SK-N-SH (cell line): ENCODE measurements at regions not wholly inside any gene's neighbourhood (a gene's known extent, or its start where the extent isn't known, plus 50 kb on each side); places are given as distances from the start of the nearest gene placed in this dataset.

Experiments
- CTCF ChIA-PET: fragments of 300-600, 350-600 bp; formaldehyde crosslinking; extraction: SDS; loops from one replicate; lab custom pipeline; 2021; lab: Yijun Ruan, JAX
- POLR2A ChIA-PET: fragments of 350-600 bp; sonication (Branson Sonifier 250); formaldehyde crosslinking; extraction: SDS; loops from one replicate; lab custom pipeline; 2020; ENCODE audit warnings: antibody characterized with exemption, inconsistent platforms; lab: Yijun Ruan, JAX
- DNase-seq: peaks from one replicate; pipeline ENCODE4 v3.0.0; 2012
- H2AFZ ChIP-seq: fragments of 200-600 bp; sonication (generic); 2 replicates; pipeline ENCODE4 v1.8.1; 2016; ENCODE audit warnings: antibody characterized with exemption, mild to moderate bottlenecking, low read depth
- H3F3A ChIP-seq: fragments of 200-600 bp; sonication (generic); replicated peaks from 2 replicates; pipeline ENCODE3; 2016; ENCODE audit warnings: antibody characterized with exemption, mild to moderate bottlenecking; ENCODE audit not compliant: insufficient read depth
- H3K27ac ChIP-seq, 2 experiments: fragments of 200-500 bp in 1 of 2; fragments of 200-600 bp in 1 of 2; sonication (Bioruptor generic) in 1 of 2; sonication (generic), shearing (Covaris generic) in 1 of 2; 2 replicates each; pipeline versions ENCODE4 v1.5.1 to v1.6.1; 2014 to 2016; ENCODE audit warnings: low read depth in 2 of 2, inconsistent platforms in 1 of 2, low read length in 1 of 2, mild to moderate bottlenecking in 1 of 2, mixed read lengths in 1 of 2
- H3K27me3 ChIP-seq: fragments of 200-600 bp; sonication (generic), shearing (Covaris generic); 2 replicates; pipeline ENCODE4 v1.6.1; 2016; ENCODE audit warnings: mixed run types; ENCODE audit not compliant: insufficient read depth
- H3K36me3 ChIP-seq, 2 experiments: fragments of 200-500 bp in 1 of 2; fragments of 200-600 bp in 1 of 2; sonication (Bioruptor generic) in 1 of 2; sonication (generic) in 1 of 2; replicated peaks in 1 of 2; 2 replicates each; pipeline versions ENCODE3 to v1.5.1; 2014 to 2016; ENCODE audit warnings: low read length in 1 of 2, mild to moderate bottlenecking in 1 of 2; ENCODE audit not compliant: insufficient read depth in 2 of 2, control insufficient read depth in 1 of 2
- H3K4me1 ChIP-seq, 2 experiments: fragments of 200-500 bp in 1 of 2; fragments of 200-600 bp in 1 of 2; sonication (Bioruptor generic) in 1 of 2; sonication (generic), shearing (Covaris generic) in 1 of 2; 2 replicates each; pipeline versions ENCODE4 v1.5.1 to v1.6.1; 2014 to 2016; ENCODE audit warnings: low read depth in 1 of 2, low read length in 1 of 2, mixed run types in 1 of 2; ENCODE audit not compliant: insufficient read depth in 2 of 2, control insufficient read depth in 1 of 2
- H3K4me2 ChIP-seq: fragments of 200-600 bp; sonication (generic), shearing (Covaris generic); 2 replicates; pipeline ENCODE4 v1.6.1; 2017; ENCODE audit warnings: mixed run types
- H3K4me3 ChIP-seq, 2 experiments: fragments of 200-500 bp in 1 of 2; fragments of 200-600 bp in 1 of 2; sonication (Bioruptor generic) in 1 of 2; sonication (generic), shearing (Covaris generic) in 1 of 2; 2 replicates each; pipeline versions ENCODE4 v1.5.1 to v1.8.1; 2014 to 2016; ENCODE audit warnings: low read depth in 2 of 2, inconsistent platforms in 1 of 2, low read length in 1 of 2, mild to moderate bottlenecking in 1 of 2, mixed read lengths in 1 of 2, moderate library complexity in 1 of 2
- H3K79me2 ChIP-seq: fragments of 200-600 bp; sonication (generic); 2 replicates; pipeline ENCODE4 v1.8.1; 2017; ENCODE audit warnings: mild to moderate bottlenecking; ENCODE audit not compliant: insufficient read depth
- H3K9ac ChIP-seq: fragments of 200-600 bp; sonication (generic); 2 replicates; pipeline ENCODE4 v1.6.1; 2017; ENCODE audit warnings: mixed run types
- H3K9me2 ChIP-seq: fragments of 200-600 bp; sonication (generic); 2 replicates; pipeline ENCODE4 v1.6.1; 2017; ENCODE audit warnings: mixed run types
- H3K9me3 ChIP-seq: fragments of 200-600 bp; sonication (generic); 2 replicates; pipeline ENCODE4 v1.6.1; 2017; ENCODE audit warnings: mixed run types, mild to moderate bottlenecking, moderate library complexity
- H4K20me1 ChIP-seq: fragments of 200-600 bp; sonication (generic); 2 replicates; pipeline ENCODE4 v1.6.1; 2017; ENCODE audit warnings: mild to moderate bottlenecking, mixed run types; ENCODE audit not compliant: insufficient read depth
- CHD2 ChIP-seq: fragments of 150-350 bp; IDR thresholded peaks from 2 replicates; pipeline ENCODE4 v1.6.1; 2018; ENCODE audit warnings: low read length; ENCODE audit not compliant: partially characterized antibody
- EZH2phosphoT487 ChIP-seq: fragments of 200-600 bp; sonication (generic); IDR thresholded peaks from 2 replicates; pipeline ENCODE4 v1.6.1; 2017; ENCODE audit warnings: low read depth, mixed run types, mild to moderate bottlenecking, antibody characterized with exemption, moderate library complexity, borderline replicate concordance
- FOSL2 ChIP-seq: IDR thresholded peaks from 2 replicates; pipeline ENCODE4 v1.4.0; 2012; ENCODE audit warnings: low read depth, mild to moderate bottlenecking, moderate library complexity, borderline replicate concordance
- GATA2 ChIP-seq: sonication (generic); formaldehyde crosslinking; IDR thresholded peaks from 2 replicates; pipeline ENCODE4 v1.5.0; 2020; ENCODE audit warnings: mild to moderate bottlenecking, missing genetic modification reagents
- IRF3 ChIP-seq: fragments of 150-350 bp; IDR thresholded peaks from 2 replicates; pipeline ENCODE4 v1.6.1; 2016; ENCODE audit warnings: mild to moderate bottlenecking, low read depth, low read length
- PBX3 ChIP-seq: IDR thresholded peaks from 2 replicates; pipeline ENCODE4; 2012
- RCOR1 ChIP-seq: fragments of 150-350 bp; IDR thresholded peaks from 2 replicates; pipeline ENCODE4 v1.6.1; 2017; ENCODE audit warnings: antibody characterized with exemption, low read length
- YY1 ChIP-seq: IDR thresholded peaks from 2 replicates; pipeline ENCODE4 v1.4.0; 2012; ENCODE audit warnings: low read depth, mild to moderate bottlenecking
- WGBS: methylation state at CpG from one replicate; pipeline ENCODE4 v1.1.6; 2017; ENCODE audit warnings: low lambda C conversion rate; 5-methylcytosine and 5-hydroxymethylcytosine counted together

GRCh38 chr5:98193921-98194760, 579.3 kb upstream of the RGMB start:
- Histone ChIP-seq H3K9ac (no peak overlapping the region), H3K79me2 (no peaks in the 10 kb centered on the region), H3K9me2 (no peaks in the 10 kb centered on the region), H3K4me2 (no peak overlapping the region), H3K27ac (no peak overlapping the region), H3F3A (no peaks in the 10 kb centered on the region), H3K4me3 (no peak overlapping the region), H3K9me3 (no peaks in the 10 kb centered on the region), H2AFZ (no peak overlapping the region), H4K20me1 (no peaks in the 10 kb centered on the region), H3K27me3 (no peaks in the 10 kb centered on the region), H3K36me3 (no peaks in the 10 kb centered on the region), H3K4me1 (no peaks in the 10 kb centered on the region)
- TF ChIP-seq RCOR1 (no peak), GATA2 (CRISPR knock-in tag) (no peak), EZH2phosphoT487 (no peak), CHD2 (no peak), IRF3 (no peak), YY1 (no peak)
- DNase-seq: no peak
- ChIA-PET POLR2A (no interaction called here), CTCF (no interaction called here)
- WGBS: 59% methylated on average over 3 of the region's 3 CpGs

DNA sequence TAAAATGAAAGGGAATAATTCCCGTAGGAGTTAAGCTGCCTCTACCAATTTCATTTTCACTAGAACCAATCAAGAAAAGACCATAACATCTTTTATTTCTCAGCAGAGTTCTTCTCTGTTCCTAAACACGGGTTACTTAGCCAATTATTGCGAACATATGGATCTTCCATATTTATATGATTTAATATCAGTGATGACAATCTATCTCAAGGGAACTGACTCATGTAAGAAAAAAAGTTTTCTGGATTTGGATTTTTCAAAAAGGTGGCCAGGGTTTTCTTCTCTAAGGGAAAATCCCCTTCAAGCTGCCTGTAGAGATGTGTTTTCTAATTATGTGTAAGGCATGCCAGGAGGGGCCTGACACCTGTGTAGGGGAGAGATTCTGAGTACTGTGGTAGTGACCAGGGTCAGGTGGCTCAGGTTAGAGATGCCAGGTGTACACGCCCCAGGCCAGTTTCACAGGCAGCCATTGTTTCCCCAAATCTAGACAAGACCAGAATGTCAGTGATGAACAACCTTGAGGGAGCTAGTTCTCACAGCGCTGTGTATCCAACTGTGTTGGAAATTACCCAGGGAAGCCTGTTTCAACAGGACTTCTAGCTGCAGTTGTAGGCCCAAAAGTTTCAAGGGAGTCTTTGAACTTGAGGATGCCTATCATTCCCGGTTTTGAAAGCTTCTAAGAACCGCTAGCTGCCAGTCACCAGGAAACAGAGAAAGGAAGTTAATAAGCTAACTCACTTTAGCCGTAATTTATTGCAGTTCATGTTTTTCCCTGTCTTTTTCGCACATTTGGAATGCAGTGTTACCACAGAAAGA, 572.5 kb upstream of the RGMB start:
- no peak for DNase-seq
- TF ChIP-seq FOSL2 (no peak), PBX3 (peak; percentile 15; the same call in 1 of the 2 replicates)
- Histone ChIP-seq H3K27me3 (no peaks in the 10 kb centered on the region), H3K4me3 (no peak overlapping the region), H3F3A (no peaks in the 10 kb centered on the region), H3K9me3 (no peaks in the 10 kb centered on the region), H3K9me2 (0 out of 2 replicates have a peak, but pooled peaks cover 4% of the 10 kb centered on the region), H2AFZ (no peak overlapping the region), H3K9ac (no peak overlapping the region), H3K27ac (no peak overlapping the region), H3K79me2 (no peaks in the 10 kb centered on the region), H3K4me2 (no peak overlapping the region), H3K4me1 (no peaks in the 10 kb centered on the region), H3K36me3 (no peaks in the 10 kb centered on the region), H4K20me1 (no peaks in the 10 kb centered on the region)
- WGBS: 76% methylated on average over 8 of the region's 9 CpGs
- ChIA-PET CTCF (no interaction called here), POLR2A (no interaction called here)
